ENCODE measurements at regions not wholly inside any gene's neighbourhood (a gene's known extent, or its start where the extent isn't known, plus 50 kb on each side); places are given as distances from the start of the nearest gene placed in this dataset.
A peak's percentile ranks its signal among the peaks of the same experiment; 100 is the strongest.

DNA sequence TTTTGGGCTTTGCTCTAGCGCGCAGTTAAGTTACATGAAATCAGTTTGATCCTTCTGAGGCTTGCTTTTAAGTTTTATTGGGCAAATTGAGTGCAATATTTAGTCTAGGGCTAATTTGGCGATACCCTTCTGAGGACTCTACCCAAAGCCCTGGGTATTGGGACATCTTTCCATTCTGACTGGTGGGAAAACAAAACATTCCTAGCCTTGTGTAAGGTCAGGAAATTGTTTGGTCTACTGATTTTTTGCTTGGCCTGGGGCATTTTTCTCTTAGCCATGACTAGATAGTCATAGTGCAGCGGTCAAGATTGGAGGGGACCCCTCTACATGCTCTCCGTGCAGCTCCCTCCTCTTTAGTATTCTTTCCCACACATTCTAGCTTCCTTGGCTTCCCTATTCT is 189.6 kb upstream of the PTGFR start:
- no peak overlapping the region for H3K18ac ChIP-seq (ENCODE audit: low read length)
- H3K23ac ChIP-seq (ENCODE audit: low read length) = peak overlapping the region; percentile 90
- H3K36me3 ChIP-seq (ENCODE audit: control insufficient read depth in 1 of 2, insufficient read depth in 2 of 2, low read length in 2 of 2) = no peaks in the 10 kb centered on the region
- WGBS (ENCODE audit: extremely low coverage, insufficient coverage, insufficient read length) = no CpG with 5 or more reads among the region's 5 CpGs
- H2BK120ac ChIP-seq (ENCODE audit: insufficient read depth, low read length, poor library complexity) = no peak overlapping the region
- no peak overlapping the region for H3K4me3 ChIP-seq (ENCODE audit: low read depth, low read length)
- no peak overlapping the region for H3K4me2 ChIP-seq (ENCODE audit: low read length)
- no peak overlapping the region for H2AFZ ChIP-seq (ENCODE audit: insufficient read depth, low read length, poor library complexity)
- H3K14ac ChIP-seq (ENCODE audit: low read length) = no peak overlapping the region
- no peaks in the 10 kb centered on the region for H3K9me3 ChIP-seq (ENCODE audit: insufficient read depth, low read depth, low read length)
- no peaks in the 10 kb centered on the region for H3K79me1 ChIP-seq (ENCODE audit: low read length)
- no peaks in the 10 kb centered on the region for H3K27me3 ChIP-seq (ENCODE audit: insufficient read depth, low read length)
- H4K91ac ChIP-seq (ENCODE audit: low read depth, low read length) = no peak overlapping the region
- H2BK12ac ChIP-seq (ENCODE audit: low read length) = no peak overlapping the region
- H3K4me1 ChIP-seq (ENCODE audit: control insufficient read depth in 1 of 2, insufficient read depth in 2 of 2, low read length in 2 of 2) = no peaks in the 10 kb centered on the region
- H3K4ac ChIP-seq (ENCODE audit: low read depth, low read length) = no peak overlapping the region
- no peak overlapping the region for H4K12ac ChIP-seq (ENCODE audit: low read depth, low read length)
- no peak overlapping the region for H4K8ac ChIP-seq (ENCODE audit: low read depth, low read length)
- no peak overlapping the region for H2AK5ac ChIP-seq (ENCODE audit: low read length)
- H3K27ac ChIP-seq (ENCODE audit: low read depth, low read length) = no peak overlapping the region
- DNase-seq = peak in 1 of 2 donors; percentile 25
- H3K79me2 ChIP-seq (ENCODE audit: control insufficient read depth, insufficient read depth, low read length, poor library complexity) = no peaks in the 10 kb centered on the region
- no peak overlapping the region for H3K9ac ChIP-seq (ENCODE audit: low read length)
- H2BK5ac ChIP-seq (ENCODE audit: low read depth, low read length, poor library complexity) = no peak overlapping the region

- Histone ChIP-seq H2AFZ (ENCODE audit: insufficient read depth, low read length, poor library complexity) (no peak overlapping the region), H3K23ac (ENCODE audit: low read length) (no peak overlapping the region), H3K14ac (ENCODE audit: low read length) (no peak overlapping the region), H3K27ac (ENCODE audit: low read depth, low read length) (no peak overlapping the region), H3K4me3 (ENCODE audit: low read depth, low read length) (no peak overlapping the region), H2BK5ac (ENCODE audit: low read depth, low read length, poor library complexity) (no peak overlapping the region), H3K79me2 (ENCODE audit: control insufficient read depth, insufficient read depth, low read length, poor library complexity) (no peaks in the 10 kb centered on the region), H2BK120ac (ENCODE audit: insufficient read depth, low read length, poor library complexity) (no peak overlapping the region), H3K9ac (ENCODE audit: low read length) (no peak overlapping the region), H4K8ac (ENCODE audit: low read depth, low read length) (no peak overlapping the region), H3K79me1 (ENCODE audit: low read length) (no peaks in the 10 kb centered on the region), H3K9me3 (ENCODE audit: insufficient read depth, low read depth, low read length) (no peaks in the 10 kb centered on the region), H4K91ac (ENCODE audit: low read depth, low read length) (no peak overlapping the region), H3K4me2 (ENCODE audit: low read length) (no peak overlapping the region), H3K4me1 (ENCODE audit: control insufficient read depth in 1 of 2, insufficient read depth in 2 of 2, low read length in 2 of 2) (no peaks in the 10 kb centered on the region), H3K27me3 (ENCODE audit: insufficient read depth, low read length) (no peaks in the 10 kb centered on the region), H2BK12ac (ENCODE audit: low read length) (no peak overlapping the region), H2AK5ac (ENCODE audit: low read length) (no peak overlapping the region), H3K18ac (ENCODE audit: low read length) (no peak overlapping the region), H3K36me3 (ENCODE audit: control insufficient read depth in 1 of 2, insufficient read depth in 2 of 2, low read length in 2 of 2) (no peaks in the 10 kb centered on the region), H3K4ac (ENCODE audit: low read depth, low read length) (no peak overlapping the region), H4K12ac (ENCODE audit: low read depth, low read length) (no peak overlapping the region)
- peak; percentile 83 to 87 for DNase-seq
- no CpG with 5 or more reads among the region's 2 CpGs for WGBS (ENCODE audit: extremely low coverage, insufficient coverage, insufficient read length)
These were observed 187.2 kb upstream of the PTGFR start for GRCh38 chr1:78303620-78304019.

- H3K9ac ChIP-seq (ENCODE audit: low read length) = no peak overlapping the region
- no peak overlapping the region for H3K4ac ChIP-seq (ENCODE audit: low read depth, low read length)
- no peak overlapping the region for H2AK5ac ChIP-seq (ENCODE audit: low read length)
- H3K4me1 ChIP-seq (ENCODE audit: control insufficient read depth in 1 of 2, insufficient read depth in 2 of 2, low read length in 2 of 2) = no peaks in the 10 kb centered on the region
- no peak overlapping the region for H4K8ac ChIP-seq (ENCODE audit: low read depth, low read length)
- no peaks in the 10 kb centered on the region for H3K79me2 ChIP-seq (ENCODE audit: control insufficient read depth, insufficient read depth, low read length, poor library complexity)
- no peaks in the 10 kb centered on the region for H3K79me1 ChIP-seq (ENCODE audit: low read length)
- DNase-seq = peak in 1 of 2 donors; percentile 63
- H3K36me3 ChIP-seq (ENCODE audit: control insufficient read depth in 1 of 2, insufficient read depth in 2 of 2, low read length in 2 of 2) = no peaks in the 10 kb centered on the region
- no peaks in the 10 kb centered on the region for H3K9me3 ChIP-seq (ENCODE audit: insufficient read depth, low read depth, low read length)
- no peak overlapping the region for H3K4me3 ChIP-seq (ENCODE audit: low read depth, low read length)
- H2BK5ac ChIP-seq (ENCODE audit: low read depth, low read length, poor library complexity) = no peak overlapping the region
- no peak overlapping the region for H3K23ac ChIP-seq (ENCODE audit: low read length)
- H2BK120ac ChIP-seq (ENCODE audit: insufficient read depth, low read length, poor library complexity) = no peak overlapping the region
- no peak overlapping the region for H3K4me2 ChIP-seq (ENCODE audit: low read length)
- H4K91ac ChIP-seq (ENCODE audit: low read depth, low read length) = no peak overlapping the region
- no peak overlapping the region for H3K27ac ChIP-seq (ENCODE audit: low read depth, low read length)
- WGBS (ENCODE audit: extremely low coverage, insufficient coverage, insufficient read length) = no CpG with 5 or more reads among the region's 1 CpG
- no peak overlapping the region for H4K12ac ChIP-seq (ENCODE audit: low read depth, low read length)
- H3K27me3 ChIP-seq (ENCODE audit: insufficient read depth, low read length) = no peaks in the 10 kb centered on the region
- no peak overlapping the region for H2BK12ac ChIP-seq (ENCODE audit: low read length)
- H3K18ac ChIP-seq (ENCODE audit: low read length) = no peak overlapping the region
- no peak overlapping the region for H3K14ac ChIP-seq (ENCODE audit: low read length)
- no peak overlapping the region for H2AFZ ChIP-seq (ENCODE audit: insufficient read depth, low read length, poor library complexity)
These were observed 186.4 kb upstream of the PTGFR start for GRCh38 chr1:78304341-78304740.

DNA sequence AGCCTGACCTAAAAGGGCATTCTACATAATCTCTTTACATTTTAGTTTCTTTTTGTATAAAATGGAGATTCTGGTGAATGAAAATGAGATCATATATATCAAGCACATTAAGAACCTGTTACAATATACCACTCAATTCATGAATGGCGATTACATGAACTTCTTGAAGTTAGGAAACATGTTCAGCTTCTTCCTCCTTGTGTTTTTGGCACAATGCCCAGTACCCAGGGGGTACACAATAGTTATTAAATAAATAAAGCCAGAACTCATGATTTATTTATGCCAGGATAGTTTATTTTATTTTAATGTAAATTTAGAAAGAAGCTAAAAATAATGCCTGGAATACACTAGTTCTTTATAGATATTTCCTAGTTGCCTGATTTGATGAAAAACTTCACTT is 186.0 kb upstream of the PTGFR start:
- no CpG with 5 or more reads among the region's 1 CpG for WGBS (ENCODE audit: extremely low coverage, insufficient coverage, insufficient read length)
- Histone ChIP-seq H2BK12ac (ENCODE audit: low read length) (no peak overlapping the region), H4K91ac (ENCODE audit: low read depth, low read length) (no peak overlapping the region), H3K9me3 (ENCODE audit: insufficient read depth, low read depth, low read length) (no peaks in the 10 kb centered on the region), H4K8ac (ENCODE audit: low read depth, low read length) (no peak overlapping the region), H3K4ac (ENCODE audit: low read depth, low read length) (no peak overlapping the region), H2BK120ac (ENCODE audit: insufficient read depth, low read length, poor library complexity) (no peak overlapping the region), H3K23ac (ENCODE audit: low read length) (no peak overlapping the region), H3K79me1 (ENCODE audit: low read length) (no peaks in the 10 kb centered on the region), H3K4me2 (ENCODE audit: low read length) (no peak overlapping the region), H3K79me2 (ENCODE audit: control insufficient read depth, insufficient read depth, low read length, poor library complexity) (no peaks in the 10 kb centered on the region), H3K27ac (ENCODE audit: low read depth, low read length) (no peak overlapping the region), H2AK5ac (ENCODE audit: low read length) (no peak overlapping the region), H3K14ac (ENCODE audit: low read length) (no peak overlapping the region), H3K36me3 (ENCODE audit: control insufficient read depth in 1 of 2, insufficient read depth in 2 of 2, low read length in 2 of 2) (no peaks in the 10 kb centered on the region), H3K27me3 (ENCODE audit: insufficient read depth, low read length) (no peaks in the 10 kb centered on the region), H3K18ac (ENCODE audit: low read length) (no peak overlapping the region), H2AFZ (ENCODE audit: insufficient read depth, low read length, poor library complexity) (no peak overlapping the region), H4K12ac (ENCODE audit: low read depth, low read length) (no peak overlapping the region), H3K4me3 (ENCODE audit: low read depth, low read length) (no peak overlapping the region), H2BK5ac (ENCODE audit: low read depth, low read length, poor library complexity) (no peak overlapping the region), H3K9ac (ENCODE audit: low read length) (no peak overlapping the region), H3K4me1 (ENCODE audit: control insufficient read depth in 1 of 2, insufficient read depth in 2 of 2, low read length in 2 of 2) (no peaks in the 10 kb centered on the region)
- no peak for DNase-seq
